ENCODE measurements at regions not wholly inside any gene's neighbourhood (a gene's known extent, or its start where the extent isn't known, plus 50 kb on each side); places are given as distances from the start of the nearest gene placed in this dataset.

DNA sequence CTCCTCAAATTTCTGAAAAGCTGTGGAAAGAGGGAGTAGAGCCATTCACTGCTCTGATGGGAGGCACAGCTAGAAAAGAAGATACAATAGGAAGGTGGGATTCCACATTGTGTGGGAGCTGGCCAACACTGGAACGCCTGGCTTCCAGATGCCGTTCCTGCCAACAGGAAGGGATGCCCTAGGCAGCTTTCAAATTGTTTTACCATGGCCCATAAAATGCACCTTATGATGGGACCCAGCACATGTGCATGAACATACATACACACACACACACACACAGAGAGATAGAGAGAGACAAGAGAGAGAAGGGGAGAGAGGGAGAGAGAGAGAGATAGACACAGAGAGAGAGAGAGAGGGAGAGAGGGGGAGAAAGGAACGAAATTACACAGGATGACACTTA, 86.1 kb upstream of the BZW1 start:
- DNase-seq: no peak

- no peak for DNase-seq
Measured at GRCh38 chr2:200728630-200729029, 83.1 kb upstream of the BZW1 start.

GRCh38 chr2:200730302-200730701, 81.4 kb upstream of the BZW1 start:
- DNase-seq: no peak

DNA sequence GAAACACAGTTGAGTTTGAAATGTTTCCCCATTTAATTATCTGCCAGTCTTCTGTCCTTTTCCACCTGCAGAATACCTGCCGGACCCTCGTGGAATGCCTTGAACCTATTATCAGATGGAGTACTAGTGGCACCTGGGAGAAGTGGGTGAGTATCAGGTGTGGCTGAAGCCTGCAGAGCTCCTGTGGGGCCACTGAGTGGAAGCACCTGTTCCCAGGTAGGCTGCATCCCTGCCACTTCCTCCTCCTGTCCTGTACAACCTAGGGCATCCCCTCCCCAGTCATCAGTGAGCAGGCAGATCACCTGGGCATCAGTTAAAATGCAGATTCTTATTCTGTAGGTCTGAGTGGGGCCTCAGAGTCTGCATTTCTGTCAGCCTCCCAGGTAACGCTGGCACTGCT, 80.8 kb upstream of the BZW1 start:
- no peak for DNase-seq

- no peak for DNase-seq
Measured at GRCh38 chr2:200732866-200733265, 78.8 kb upstream of the BZW1 start.

- DNase-seq: no peak
Measured at GRCh38 chr2:200733713-200734198, 78.0 kb upstream of the BZW1 start.

- DNase-seq: peak; percentile 56
Measured at GRCh38 chr2:200735061-200735460, 76.6 kb upstream of the BZW1 start.

GRCh38 chr2:200736646-200737274, 75.0 kb upstream of the BZW1 start:
- DNase-seq: no peak

DNA sequence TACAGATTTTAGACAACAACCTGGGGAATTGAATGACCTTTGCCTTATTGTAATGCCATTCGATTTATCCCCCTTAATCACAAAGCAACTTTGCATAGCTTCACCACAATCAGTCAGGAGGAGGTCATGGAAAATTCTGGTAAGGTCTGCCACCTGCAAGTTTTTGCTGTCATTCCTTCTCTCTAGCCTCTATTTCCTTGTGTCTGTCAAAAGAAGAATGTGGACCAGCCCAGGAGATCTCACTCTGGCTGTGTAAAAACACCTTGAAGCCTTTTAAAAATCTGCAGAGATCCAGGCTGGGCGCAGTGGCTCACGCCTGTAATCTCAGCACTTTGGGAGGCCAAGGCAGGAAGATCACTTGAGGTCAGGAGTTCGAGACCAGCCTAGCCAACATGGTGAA, 74.1 kb upstream of the BZW1 start:
- no peak for DNase-seq

- no peak for DNase-seq
Measured at GRCh38 chr2:200738590-200738989, 73.1 kb upstream of the BZW1 start.

DNA sequence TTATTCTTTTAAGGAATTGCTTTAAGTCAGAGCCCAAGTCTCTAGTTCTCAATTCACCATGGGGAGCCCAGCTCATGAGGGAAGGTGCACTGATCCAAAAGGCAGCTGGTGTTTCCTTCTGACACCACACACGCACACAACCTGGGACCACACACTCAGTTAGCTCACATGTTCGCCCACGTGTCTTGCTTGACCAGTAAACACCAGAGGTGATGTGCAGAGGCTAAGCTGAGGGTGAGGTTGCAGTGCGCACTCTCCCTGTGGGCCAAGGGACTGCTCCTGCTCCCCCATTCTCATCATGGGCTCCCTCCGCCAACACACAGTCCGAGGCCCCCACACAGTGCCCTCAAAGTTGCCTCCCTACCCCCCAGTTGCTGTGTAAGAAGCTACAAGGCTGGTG, 70.8 kb upstream of the BZW1 start:
- DNase-seq: no peak

DNA sequence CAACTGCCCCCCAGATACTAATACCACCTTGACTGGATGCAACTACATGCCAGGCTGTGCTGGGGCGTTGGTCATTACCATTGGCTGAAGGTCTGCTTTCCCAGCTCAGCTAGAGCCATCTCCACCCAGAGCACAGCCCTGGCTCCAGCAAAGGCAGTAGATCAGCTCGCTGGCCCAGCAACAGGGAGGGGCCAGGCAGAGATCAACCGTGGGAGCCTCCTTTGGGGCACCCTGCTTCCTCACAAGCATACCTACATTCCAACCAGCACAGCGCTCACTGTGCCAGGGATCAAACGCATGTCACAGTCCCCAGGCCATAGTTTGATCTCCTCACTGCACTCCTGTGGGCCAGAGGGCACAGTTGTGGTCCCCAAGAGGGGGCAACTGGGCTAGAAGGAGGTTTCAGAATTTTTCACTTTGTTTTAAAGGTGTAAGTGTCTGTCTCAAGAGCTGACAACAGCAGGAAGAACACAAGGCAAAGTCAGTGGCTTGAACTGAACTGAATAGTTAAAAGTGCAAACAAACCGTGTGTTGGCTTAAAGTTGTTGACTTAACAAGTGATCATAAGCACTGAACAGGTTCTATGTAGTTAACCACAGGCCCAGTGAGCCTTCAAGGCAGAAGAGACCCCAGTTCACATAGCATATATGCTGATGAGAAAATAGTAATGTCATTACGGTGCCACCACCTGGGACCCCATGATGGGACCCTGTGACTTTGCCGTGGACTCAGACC, 70.1 kb upstream of the BZW1 start:
- no peak for DNase-seq

- no peak for DNase-seq
Measured at GRCh38 chr2:200742426-200742825, 69.3 kb upstream of the BZW1 start.

GRCh38 chr2:200743042-200743676, 68.6 kb upstream of the BZW1 start:
- no peak for DNase-seq

- DNase-seq: no peak
Measured at GRCh38 chr2:200744201-200744602, 67.5 kb upstream of the BZW1 start.

- DNase-seq: no peak
Measured at GRCh38 chr2:200746301-200746700, 65.4 kb upstream of the BZW1 start.

GRCh38 chr2:200747668-200748618, 63.8 kb upstream of the BZW1 start:
- peak; percentile 65 for DNase-seq

DNA sequence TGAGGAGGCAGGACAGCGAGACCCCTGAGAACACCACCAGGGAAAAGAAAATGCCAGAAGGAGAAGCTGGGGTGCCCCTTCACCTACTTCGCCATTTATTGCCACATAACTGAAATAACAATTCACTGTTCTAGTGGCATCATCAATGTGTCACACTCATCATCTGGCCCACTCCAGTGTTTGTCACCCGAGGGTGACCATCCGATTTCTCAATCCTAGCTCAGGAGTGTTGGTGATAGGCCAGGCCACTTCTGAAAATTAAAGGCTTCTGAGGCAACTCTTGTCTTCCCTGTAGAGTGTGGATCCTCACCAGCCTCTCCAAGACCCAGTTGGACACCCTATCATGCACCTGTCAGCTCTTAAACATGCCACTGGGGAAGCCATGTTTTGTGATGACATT, 62.9 kb upstream of the BZW1 start:
- no peak for DNase-seq

DNA sequence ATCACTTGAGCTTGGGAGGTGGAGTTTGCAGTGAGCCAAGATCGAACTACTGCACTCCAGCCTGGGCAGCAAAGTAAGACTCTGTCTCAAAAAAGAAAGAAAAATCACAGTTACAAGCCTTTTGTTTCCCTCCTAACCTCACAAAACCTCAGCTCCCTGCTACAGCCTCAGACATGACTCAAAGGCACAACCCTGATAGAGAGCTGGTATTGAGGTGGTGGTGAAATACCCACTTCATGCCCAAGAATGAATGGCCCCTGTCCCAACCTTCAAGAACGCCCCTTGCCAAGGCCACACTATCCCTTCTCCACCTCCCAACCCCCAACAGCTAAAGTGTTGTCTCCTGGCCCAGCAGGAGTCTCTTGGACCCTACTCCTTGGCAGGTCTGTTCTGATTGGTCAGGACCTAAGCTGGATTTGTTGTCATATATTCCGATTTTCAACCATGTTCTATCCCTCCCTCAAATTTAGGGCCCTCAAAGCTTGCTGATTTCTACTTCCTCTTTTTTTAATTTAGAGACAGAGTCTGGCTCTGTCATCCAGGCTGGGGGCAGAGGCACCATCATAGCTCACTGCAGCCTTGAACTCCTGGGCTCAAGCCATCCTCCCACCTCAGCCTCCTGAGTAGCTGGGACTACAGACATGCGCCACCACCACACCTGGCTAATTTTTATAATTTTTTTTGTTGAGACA, 61.9 kb upstream of the BZW1 start:
- DNase-seq: no peak

DNA sequence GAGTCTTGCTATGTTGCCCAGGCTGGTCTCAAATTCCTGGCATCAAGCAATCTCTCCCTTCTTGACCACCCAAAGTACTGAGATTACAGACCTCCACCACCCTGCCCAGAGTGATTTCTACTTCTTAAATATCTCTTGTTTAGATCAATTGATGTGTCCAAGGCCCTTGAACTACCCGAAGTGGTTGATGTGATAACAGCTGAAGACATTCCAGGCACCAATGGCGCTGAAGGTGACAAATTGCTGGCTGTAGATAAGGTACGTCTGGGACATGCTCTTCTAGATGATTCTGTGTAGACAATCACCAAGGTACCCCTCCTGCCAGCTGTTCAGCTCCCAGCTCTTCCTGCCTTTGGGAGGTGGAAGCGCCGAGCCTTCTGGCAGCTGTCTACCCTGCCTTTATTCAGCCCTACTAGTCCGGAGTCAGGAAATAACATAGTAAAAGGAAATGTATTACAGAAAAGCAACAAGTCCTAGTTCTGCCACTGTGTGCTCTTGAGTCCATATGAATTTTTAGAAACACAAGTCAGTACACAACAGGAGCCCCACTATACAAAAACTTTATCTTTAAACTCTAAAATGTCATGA, 61.3 kb upstream of the BZW1 start:
- no peak for DNase-seq

- no peak for DNase-seq
Measured at GRCh38 chr2:200751786-200752185, 59.9 kb upstream of the BZW1 start.

DNA sequence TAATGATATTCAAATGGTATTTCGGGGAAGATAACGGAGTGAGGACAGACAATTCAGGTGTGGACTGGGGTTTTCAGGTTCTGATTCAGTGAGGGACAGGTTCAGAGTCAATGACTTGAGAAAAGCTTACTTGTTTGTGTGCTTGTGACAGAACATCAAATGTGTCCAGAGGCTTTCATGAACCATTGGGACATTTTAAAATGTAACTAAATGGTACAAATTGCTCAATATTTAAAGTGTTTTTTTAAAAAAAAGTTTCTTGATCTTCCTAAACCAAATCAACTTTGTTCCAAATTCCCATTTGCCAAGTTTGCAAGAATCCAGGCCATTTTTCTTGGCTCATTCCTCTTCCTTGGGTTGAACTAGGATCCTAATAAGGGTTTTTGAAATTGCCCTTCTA, 59.4 kb upstream of the BZW1 start:
- no peak for DNase-seq

All from EL (cell line).